GM21381 (cell line): ENCODE measurements at regions not wholly inside any gene's neighbourhood (a gene's known extent, or its start where the extent isn't known, plus 50 kb on each side); places are given as distances from the start of the nearest gene placed in this dataset.
A peak's percentile ranks its signal among the peaks of the same experiment; 100 is the strongest.
"Not testable (repeated sequence)": the region's sequence is repeated elsewhere in the genome, so short reads cannot be mapped to it uniquely, and the experiment has no call there.

Experiments
- ATAC-seq: cut with Tn5 transposase; IDR thresholded peaks from one replicate; pipeline ENCODE4 v1.9.1; 2021; ENCODE audit warnings: mild to moderate bottlenecking, moderate library complexity; ENCODE audit not compliant: unreplicated experiment

- ATAC-seq, result no peak
Observed at GRCh38 chr1:199553104-199553503, 474.4 kb upstream of the NR5A2 start.

GRCh38 chr1:199561334-199561733 lies 466.2 kb upstream of the NR5A2 start:
- ATAC-seq, result no peak

- no peak for ATAC-seq
Observed at GRCh38 chr1:199573047-199573446, 454.5 kb upstream of the NR5A2 start.

GRCh38 chr1:199574950-199575349 lies 452.6 kb upstream of the NR5A2 start:
- ATAC-seq, result no peak

- ATAC-seq, result no peak
Observed at GRCh38 chr1:199580300-199580699, 447.2 kb upstream of the NR5A2 start.

GRCh38 chr1:199585392-199585791 lies 442.1 kb upstream of the NR5A2 start:
- no peak for ATAC-seq

- peak; percentile 93 for ATAC-seq
Observed at GRCh38 chr1:199590708-199591107, 436.8 kb upstream of the NR5A2 start.

- no peak for ATAC-seq
Observed at GRCh38 chr1:199591468-199591867, 436.0 kb upstream of the NR5A2 start.

GRCh38 chr1:199593475-199593874 lies 434.0 kb upstream of the NR5A2 start:
- no peak for ATAC-seq

- ATAC-seq, result not testable (repeated sequence)
Observed at GRCh38 chr1:199596448-199596847, 431.1 kb upstream of the NR5A2 start.

GRCh38 chr1:199597152-199597551 lies 430.4 kb upstream of the NR5A2 start:
- ATAC-seq, result no peak

- ATAC-seq, result no peak
Observed at GRCh38 chr1:199608414-199608813, 419.1 kb upstream of the NR5A2 start.

GRCh38 chr1:199612976-199613774 lies 414.3 kb upstream of the NR5A2 start:
- no peak for ATAC-seq

- ATAC-seq, result no peak
Observed at GRCh38 chr1:199616947-199617346, 410.6 kb upstream of the NR5A2 start.

GRCh38 chr1:199619223-199619622 lies 408.3 kb upstream of the NR5A2 start:
- ATAC-seq, result no peak

GRCh38 chr1:199626228-199626627 lies 401.3 kb upstream of the NR5A2 start:
- not testable (repeated sequence) for ATAC-seq

GRCh38 chr1:199629624-199630023 lies 397.9 kb upstream of the NR5A2 start:
- no peak for ATAC-seq

- no peak for ATAC-seq
Observed at GRCh38 chr1:199639453-199639852, 388.1 kb upstream of the NR5A2 start.

GRCh38 chr1:199641531-199641930 lies 386.0 kb upstream of the NR5A2 start:
- ATAC-seq, result no peak

- ATAC-seq, result no peak
Observed at GRCh38 chr1:199644912-199645311, 382.6 kb upstream of the NR5A2 start.

- no peak for ATAC-seq
Observed at GRCh38 chr1:199646761-199647160, 380.7 kb upstream of the NR5A2 start.

- ATAC-seq, result no peak
Observed at GRCh38 chr1:199657449-199657848, 370.1 kb upstream of the NR5A2 start.

GRCh38 chr1:199660071-199660470 lies 367.4 kb upstream of the NR5A2 start:
- ATAC-seq, result no peak
